DND-41 (cell line): ENCODE measurements at regions not wholly inside any gene's neighbourhood (a gene's known extent, or its start where the extent isn't known, plus 50 kb on each side); places are given as distances from the start of the nearest gene placed in this dataset.
"Not testable (repeated sequence)": the region's sequence is repeated elsewhere in the genome, so short reads cannot be mapped to it uniquely, and the experiment has no call there.

Experiments used
- CTCF ChIP-seq: IDR thresholded peaks from 2 replicates; pipeline ENCODE4 v1.5.1; 2012; ENCODE audit warnings: borderline replicate concordance, low read length, moderate library complexity, mild to moderate bottlenecking; ENCODE audit not compliant: poor library complexity, severe bottlenecking; ENCODE audit errors: extremely low read depth
- EZH2 ChIP-seq: IDR thresholded peaks from 3 replicates; pipeline ENCODE4 v1.6.1; 2012; ENCODE audit warnings: borderline replicate concordance, low read depth, mild to moderate bottlenecking, moderate library complexity, low read length, inconsistent platforms; ENCODE audit not compliant: severe bottlenecking

GRCh38 chr1:228653057-228653456 is 82.2 kb upstream of the RHOU start:
- not testable (repeated sequence) for TF ChIP-seq CTCF, EZH2
